ENCODE measurements at regions not wholly inside any gene's neighbourhood (a gene's known extent, or its start where the extent isn't known, plus 50 kb on each side); places are given as distances from the start of the nearest gene placed in this dataset.
"Not testable (repeated sequence)": the region's sequence is repeated elsewhere in the genome, so short reads cannot be mapped to it uniquely, and the experiment has no call there.

- not testable (repeated sequence) for DNase-seq
These were observed 450.2 kb downstream of the DIRAS2 start for GRCh38 chr9:90192465-90192864.

GRCh38 chr9:90198956-90199355 lies 443.7 kb downstream of the DIRAS2 start:
- DNase-seq: no peak

GRCh38 chr9:90201766-90202165 lies 440.9 kb downstream of the DIRAS2 start:
- no peak for DNase-seq

GRCh38 chr9:90204128-90204831 lies 438.3 kb downstream of the DIRAS2 start:
- no peak for DNase-seq

- DNase-seq: not testable (repeated sequence)
These were observed 429.6 kb downstream of the DIRAS2 start for GRCh38 chr9:90213045-90213444.

GRCh38 chr9:90219548-90220118 lies 423.0 kb downstream of the DIRAS2 start:
- no peak for DNase-seq

GRCh38 chr9:90221899-90222298 lies 420.7 kb downstream of the DIRAS2 start:
- not testable (repeated sequence) for DNase-seq

GRCh38 chr9:90226839-90227338 lies 415.7 kb downstream of the DIRAS2 start:
- peak; percentile 72 for DNase-seq

GRCh38 chr9:90233081-90233480 lies 409.5 kb downstream of the DIRAS2 start:
- DNase-seq: not testable (repeated sequence)

GRCh38 chr9:90240541-90240940 lies 402.1 kb downstream of the DIRAS2 start:
- no peak for DNase-seq

- DNase-seq: no peak
These were observed 397.0 kb downstream of the DIRAS2 start for GRCh38 chr9:90245661-90246060.

GRCh38 chr9:90249094-90249493 lies 393.5 kb downstream of the DIRAS2 start:
- no peak for DNase-seq

- DNase-seq: no peak
These were observed 391.3 kb downstream of the DIRAS2 start for GRCh38 chr9:90251316-90251715.

- no peak for DNase-seq
These were observed 386.3 kb downstream of the DIRAS2 start for GRCh38 chr9:90256345-90256744.

GRCh38 chr9:90259311-90260246 lies 383.0 kb downstream of the DIRAS2 start:
- no peak for DNase-seq

GRCh38 chr9:90261698-90262097 lies 380.9 kb downstream of the DIRAS2 start:
- no peak for DNase-seq

- DNase-seq: no peak
These were observed 374.0 kb downstream of the DIRAS2 start for GRCh38 chr9:90268613-90269012.

- DNase-seq: no peak
These were observed 370.9 kb downstream of the DIRAS2 start for GRCh38 chr9:90271707-90272106.

GRCh38 chr9:90274725-90275124 lies 367.9 kb downstream of the DIRAS2 start:
- DNase-seq: no peak

- DNase-seq: peak; percentile 60
These were observed 356.7 kb downstream of the DIRAS2 start for GRCh38 chr9:90285946-90286345.

GRCh38 chr9:90287567-90288274 lies 354.9 kb downstream of the DIRAS2 start:
- peak; percentile 54 for DNase-seq

- DNase-seq: no peak
These were observed 354.4 kb downstream of the DIRAS2 start for GRCh38 chr9:90288275-90288639.
